Head of caudate nucleus (tissue), 42 donors: ENCODE measurements at regions not wholly inside any gene's neighbourhood (a gene's known extent, or its start where the extent isn't known, plus 50 kb on each side); places are given as distances from the start of the nearest gene placed in this dataset.
A peak's percentile ranks its signal among the peaks of the same experiment; 100 is the strongest.

Experiments used
- DNase-seq, 42 donors: peaks; one replicate each; pipeline versions ENCODE4 v3.0.0 to v3.0.0-alpha.2; 2020 to 2021; ENCODE audit warnings: mixed read lengths in 7 of 42
- intact Hi-C: fragments of 100-400 bp; cut with DNase I; formaldehyde crosslinking; loops from one replicate; pipeline ENCODE4 v1.15.0; 2022

- DNase-seq: no peak
- intact Hi-C loops: no loop called here
Measured at GRCh38 chr1:218874313-218874712, 299.4 kb upstream of the LYPLAL1 start.

GRCh38 chr1:218874801-218875400 lies 298.8 kb upstream of the LYPLAL1 start:
- intact Hi-C loops: no loop called here
- no peak for DNase-seq

DNA sequence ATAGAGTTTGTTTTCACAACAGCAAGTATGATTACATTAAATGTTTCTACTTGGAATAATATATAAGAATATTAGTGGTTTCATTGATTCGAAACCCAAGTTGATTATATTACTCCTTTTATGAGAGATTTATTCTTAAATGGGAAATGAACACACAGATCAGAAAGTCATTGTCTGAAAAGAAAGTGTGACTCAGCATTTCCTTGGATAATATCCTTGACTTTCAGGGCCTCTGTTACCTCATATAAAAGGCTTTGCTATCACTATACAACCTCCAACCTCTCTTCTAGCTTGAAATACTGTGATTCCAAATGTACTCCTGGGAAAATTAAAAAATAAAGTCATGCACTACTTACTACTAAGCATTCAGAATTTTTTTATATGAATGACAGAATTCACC lies 295.3 kb upstream of the LYPLAL1 start:
- intact Hi-C loops: no loop called here
- DNase-seq: no peak

DNA sequence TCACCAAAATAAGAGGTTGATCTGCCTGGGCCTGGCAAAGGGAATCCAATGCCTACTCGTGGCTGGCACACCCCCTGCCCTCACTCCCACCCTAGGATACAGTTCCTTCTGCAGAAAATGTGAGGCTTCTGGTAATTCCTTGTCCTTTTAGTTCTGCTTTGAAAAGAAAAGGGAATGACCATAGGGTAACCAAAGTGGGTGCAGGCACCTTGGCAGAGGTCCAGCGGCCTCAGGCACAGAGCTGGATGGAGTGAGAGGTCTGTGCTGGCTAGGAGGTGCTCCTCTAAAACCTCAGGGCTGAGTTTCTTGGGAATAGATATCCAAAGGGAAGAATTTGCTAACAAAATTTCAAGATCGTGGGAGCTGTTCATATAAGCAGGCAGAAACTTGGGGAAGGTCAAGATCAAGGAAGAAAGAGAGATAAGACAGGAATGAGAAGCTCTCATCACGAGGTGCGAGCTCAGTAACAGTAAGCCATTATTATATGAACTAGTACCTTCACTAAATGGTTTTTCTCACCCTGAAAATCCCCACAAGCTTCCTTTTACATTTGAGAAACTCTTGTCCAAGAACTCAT lies 293.1 kb upstream of the LYPLAL1 start:
- intact Hi-C loops: no loop called here
- DNase-seq: no peak

DNA sequence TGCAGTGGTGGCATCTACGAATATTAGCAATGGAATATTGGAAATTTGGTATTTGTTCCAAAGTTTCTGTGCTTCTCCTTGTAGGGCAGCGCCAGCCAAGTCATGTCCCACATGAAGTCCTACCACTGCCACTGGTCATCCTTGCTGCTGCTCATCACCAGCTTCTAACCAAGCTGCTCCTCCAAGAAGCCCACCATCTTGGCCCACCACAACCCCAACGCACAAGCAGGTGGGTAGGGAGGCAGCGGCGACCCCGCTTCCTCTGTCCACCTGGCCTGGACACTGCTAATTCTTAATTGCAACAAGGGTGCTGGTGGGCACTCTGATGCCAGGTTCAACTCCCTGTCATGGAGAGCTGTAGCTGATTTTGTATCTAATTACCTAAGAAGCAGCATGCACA lies 291.2 kb upstream of the LYPLAL1 start:
- no peak for DNase-seq
- intact Hi-C loops: no loop called here

DNA sequence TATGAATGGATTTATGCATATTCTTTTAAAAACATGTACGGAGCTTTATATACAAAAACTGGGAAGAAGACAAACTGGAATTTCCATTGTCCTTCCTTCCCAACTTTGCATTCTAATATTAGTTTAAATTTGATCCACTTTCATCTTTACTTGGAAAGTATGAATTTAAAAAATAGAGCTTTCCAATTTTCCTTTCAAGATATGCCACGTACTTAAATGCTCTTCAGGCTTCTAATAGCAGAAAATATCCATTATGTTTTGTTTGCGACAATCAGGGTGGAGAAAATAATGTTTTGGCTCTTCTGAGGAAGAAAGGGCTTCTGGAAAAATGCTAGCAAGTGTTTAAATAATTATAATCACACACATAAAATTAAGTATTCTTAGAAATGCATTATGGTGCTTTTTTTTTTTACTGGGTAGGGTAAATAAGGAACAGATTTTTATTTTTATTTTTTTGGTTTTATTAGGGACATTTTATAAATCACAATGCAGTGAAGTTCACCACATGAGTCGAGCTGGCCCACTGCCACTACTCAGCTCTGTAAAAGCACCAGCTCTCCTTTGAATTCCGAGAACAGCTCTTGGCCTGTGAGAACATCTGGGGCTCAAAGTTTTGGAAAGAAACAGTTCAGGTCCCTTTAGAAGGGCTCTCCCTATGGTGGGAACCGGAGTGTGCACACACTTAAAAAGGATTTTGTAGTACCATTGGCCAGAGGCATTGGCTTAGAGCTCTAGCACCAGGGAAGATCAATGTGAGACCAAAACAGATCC lies 287.4 kb upstream of the LYPLAL1 start:
- intact Hi-C loops: no loop called here
- peak in 39 of 42 donors; percentile 6 to 72 (median 34) for DNase-seq

- intact Hi-C loops: no loop called here
- no peak for DNase-seq
Measured at GRCh38 chr1:218887141-218887925, 286.3 kb upstream of the LYPLAL1 start.

DNA sequence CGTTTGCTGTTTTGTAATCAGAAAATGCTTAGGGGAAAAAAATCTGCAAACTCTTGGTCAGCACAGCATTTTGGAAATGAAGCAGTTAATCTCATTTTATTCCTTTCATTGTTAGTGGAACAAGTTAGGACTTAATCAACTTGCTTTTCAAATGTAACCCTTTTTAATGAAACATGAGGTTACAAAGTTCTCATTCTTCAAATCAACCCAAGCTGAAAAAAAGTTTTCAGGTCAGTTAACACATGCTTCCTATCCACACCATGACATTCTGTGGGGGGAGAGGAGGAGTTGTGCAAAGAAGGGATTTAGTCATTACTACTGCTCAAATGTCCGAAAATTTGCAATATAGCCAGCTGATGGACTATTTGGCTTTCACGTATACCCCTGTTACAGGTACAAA lies 283.2 kb upstream of the LYPLAL1 start:
- DNase-seq: no peak
- intact Hi-C loops: no loop called here

DNA sequence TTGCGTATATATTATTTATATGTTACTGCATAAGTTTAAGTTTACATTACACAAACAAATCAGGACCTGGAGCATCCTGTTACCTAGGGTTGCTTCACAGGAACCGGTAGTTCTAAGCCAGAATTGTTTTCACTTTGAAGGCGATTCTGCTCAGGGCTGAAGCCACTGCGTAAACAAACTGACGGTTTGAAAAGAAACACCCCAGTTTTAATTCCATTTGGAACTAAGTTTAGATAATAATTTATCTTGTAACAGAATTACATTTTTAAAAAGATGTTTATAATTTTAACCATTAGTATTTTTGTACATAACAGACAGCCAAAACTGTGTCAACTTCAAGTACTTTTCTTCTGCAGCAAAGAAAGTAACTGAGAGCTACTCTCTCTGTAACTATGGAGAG lies 282.1 kb upstream of the LYPLAL1 start:
- no peak for DNase-seq
- intact Hi-C loops: no loop called here

DNA sequence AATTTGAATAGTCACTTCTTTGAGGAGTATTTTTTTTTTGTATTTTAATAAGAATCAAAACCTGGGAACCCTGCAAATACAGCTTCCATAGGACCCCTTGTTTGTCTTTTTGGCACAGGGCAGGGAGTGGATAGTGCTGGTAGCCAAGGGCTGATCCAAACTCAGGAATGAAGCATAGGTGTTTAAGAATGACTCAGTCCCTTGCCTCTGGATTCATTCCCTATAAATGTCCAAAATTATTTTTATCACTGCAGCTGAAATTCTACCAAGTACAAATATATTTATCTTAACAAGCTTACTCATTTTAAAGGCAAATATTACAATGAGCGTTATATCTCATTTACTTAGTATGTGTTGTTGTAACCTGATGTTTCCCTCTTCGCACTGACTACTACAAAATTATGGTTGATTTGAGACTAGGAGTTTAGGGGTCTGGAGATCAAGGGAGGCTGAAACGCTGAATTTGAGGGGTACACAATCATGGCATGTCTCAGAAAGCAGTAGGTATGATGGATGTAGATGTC lies 278.6 kb upstream of the LYPLAL1 start:
- intact Hi-C loops: no loop called here
- DNase-seq: no peak

DNA sequence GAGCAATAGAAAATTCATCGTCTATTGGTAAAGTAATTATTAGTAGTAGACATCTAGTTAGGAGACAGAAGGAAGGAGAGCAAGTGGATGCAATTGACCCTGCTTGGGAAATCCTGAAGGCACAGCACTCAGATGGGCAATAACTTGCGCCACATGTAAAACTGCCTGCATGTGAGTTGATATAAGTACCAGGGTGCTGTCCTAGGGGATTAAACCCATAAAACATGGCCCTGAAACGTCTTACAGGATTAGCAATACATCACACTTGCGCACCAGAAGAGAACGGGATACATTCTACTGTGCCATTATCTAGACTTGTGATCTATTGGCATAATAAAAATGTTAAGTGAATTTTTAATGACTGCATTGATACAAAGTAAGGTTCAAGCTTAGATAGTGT lies 277.5 kb upstream of the LYPLAL1 start:
- intact Hi-C loops: no loop called here
- no peak for DNase-seq

DNA sequence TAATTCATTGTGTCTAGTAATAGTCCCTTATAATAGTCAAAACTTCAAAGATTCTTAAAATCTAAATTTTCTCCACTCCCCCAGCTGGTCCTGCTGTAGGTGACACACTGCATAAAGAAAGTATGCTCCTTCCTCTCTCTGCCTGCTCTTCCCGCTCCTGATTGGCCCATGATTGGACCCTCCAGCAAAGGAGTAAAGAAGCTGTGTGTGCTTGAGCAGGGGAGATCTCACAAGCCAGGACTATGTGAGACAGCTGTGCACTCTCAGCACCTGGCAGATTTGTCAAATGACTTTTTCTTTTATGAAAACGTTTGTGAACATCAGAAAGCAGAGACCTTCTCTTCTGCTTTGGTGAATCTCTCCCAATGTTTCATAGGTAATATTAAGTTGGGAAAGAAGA lies 274.8 kb upstream of the LYPLAL1 start:
- no peak for DNase-seq
- intact Hi-C loops: no loop called here

DNA sequence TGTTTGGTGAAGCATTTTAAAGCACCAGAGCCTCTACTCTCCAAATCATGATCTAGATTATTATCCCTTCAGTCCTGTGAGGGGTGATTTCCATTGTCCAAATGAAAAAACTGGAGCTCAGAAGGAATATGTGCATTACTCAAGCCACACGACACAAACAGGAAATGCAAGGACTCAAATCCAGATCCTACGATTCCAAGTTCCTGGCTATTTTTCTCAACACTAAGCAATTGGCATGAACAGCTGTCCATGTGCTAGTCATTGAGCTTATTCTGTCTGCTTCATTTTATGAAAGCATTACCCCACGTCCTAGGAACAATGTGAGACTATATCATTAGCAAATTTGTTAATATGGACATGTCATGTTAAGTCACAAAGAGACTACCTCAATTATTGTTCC lies 273.1 kb upstream of the LYPLAL1 start:
- intact Hi-C loops: no loop called here

GRCh38 chr1:218904416-218904815 lies 269.3 kb upstream of the LYPLAL1 start:
- intact Hi-C loops: no loop called here
- DNase-seq: no peak

More for the DNA sequence above, 273.1 kb upstream of the LYPLAL1 start:
- no peak for DNase-seq

DNA sequence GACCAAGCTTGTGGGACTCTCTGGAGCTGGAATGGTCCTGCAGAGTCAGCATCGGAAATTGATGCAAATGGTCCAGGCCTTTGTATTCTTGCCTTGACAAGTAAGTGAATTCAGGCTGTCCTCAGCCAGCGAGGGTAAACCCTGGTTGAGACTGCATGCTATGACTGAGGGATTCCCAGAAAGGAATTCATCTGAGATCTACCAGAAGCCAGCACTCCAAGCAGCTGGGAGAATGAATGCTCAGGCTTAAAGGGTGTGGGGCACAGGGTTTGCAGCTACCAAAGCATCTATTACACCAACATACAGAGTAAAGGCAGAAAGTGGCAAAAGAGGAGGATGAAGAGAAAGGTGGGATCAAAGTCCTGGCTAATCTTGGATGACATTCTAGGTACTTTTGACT lies 257.0 kb upstream of the LYPLAL1 start:
- no peak for DNase-seq
- intact Hi-C loops: no loop called here

DNA sequence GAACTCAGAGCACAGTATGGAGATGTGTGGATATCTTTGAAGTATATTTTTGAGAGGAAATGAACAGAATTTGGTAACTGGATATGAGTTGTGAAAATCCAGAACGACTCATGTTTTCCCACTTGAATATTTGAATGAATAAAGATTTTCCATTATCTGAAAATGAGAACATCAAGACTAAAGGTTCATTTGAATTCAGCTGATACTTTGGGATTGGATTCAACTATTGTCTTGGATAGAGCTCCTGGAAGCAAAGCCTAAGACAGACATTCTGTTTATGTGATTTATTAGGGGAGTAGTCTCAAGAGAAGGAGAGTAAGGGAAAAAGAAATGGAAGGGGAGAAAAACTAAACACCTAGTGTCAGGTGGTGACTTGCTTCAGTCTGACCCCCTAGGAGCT lies 256.0 kb upstream of the LYPLAL1 start:
- DNase-seq: no peak
- intact Hi-C loops: no loop called here

GRCh38 chr1:218925777-218926176 lies 247.9 kb upstream of the LYPLAL1 start:
- intact Hi-C loops: no loop called here
- no peak for DNase-seq

- DNase-seq: no peak
- intact Hi-C loops: no loop called here
Measured at GRCh38 chr1:218926631-218927030, 247.0 kb upstream of the LYPLAL1 start.

DNA sequence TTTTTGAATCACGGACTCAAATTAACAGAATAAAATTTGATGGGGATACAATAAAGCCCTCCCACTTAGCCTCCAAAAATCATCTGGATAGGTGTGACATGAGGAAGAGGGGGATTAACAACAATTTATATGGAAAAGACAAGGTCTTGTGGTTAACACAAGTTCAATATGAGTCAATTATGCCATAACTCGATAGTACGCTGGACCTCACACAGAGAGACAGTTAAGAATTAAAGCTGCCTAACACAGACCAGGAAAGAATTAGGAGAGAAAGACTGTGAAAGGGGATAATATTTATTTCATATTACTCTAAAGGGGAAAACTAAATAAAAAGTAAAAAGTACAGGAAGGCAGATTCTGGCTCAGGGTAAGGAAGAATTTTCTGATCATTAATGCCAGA lies 243.7 kb upstream of the LYPLAL1 start:
- no peak for DNase-seq
- intact Hi-C loops: no loop called here
